ENCODE measurements at regions not wholly inside any gene's neighbourhood (a gene's known extent, or its start where the extent isn't known, plus 50 kb on each side); places are given as distances from the start of the nearest gene placed in this dataset.
"Not testable (repeated sequence)": the region's sequence is repeated elsewhere in the genome, so short reads cannot be mapped to it uniquely, and the experiment has no call there.

GRCh38 chr1:188599313-188599712, 1770.6 kb downstream of the PLA2G4A start:
- FAIRE-seq (no peak), DNase-seq (ENCODE audit: insufficient read length, low spot score) (no peak)
- TF ChIP-seq CTCF (IDR thresholded peaks at IDR 0.05; ENCODE audit: insufficient read depth, missing control alignments), result no peak

GRCh38 chr1:188611432-188611831, 1782.7 kb downstream of the PLA2G4A start:
- DNase-seq (ENCODE audit: insufficient read length, low spot score) (no peak), FAIRE-seq (no peak)
- no peak for TF ChIP-seq CTCF (IDR thresholded peaks at IDR 0.05; ENCODE audit: insufficient read depth, missing control alignments)

GRCh38 chr1:188615321-188615720, 1786.6 kb downstream of the PLA2G4A start:
- no peak for TF ChIP-seq CTCF (IDR thresholded peaks at IDR 0.05; ENCODE audit: insufficient read depth, missing control alignments)
- DNase-seq (ENCODE audit: insufficient read length, low spot score) (no peak), FAIRE-seq (no peak)

- DNase-seq (ENCODE audit: insufficient read length, low spot score) (no peak), FAIRE-seq (no peak)
- TF ChIP-seq CTCF (IDR thresholded peaks at IDR 0.05; ENCODE audit: insufficient read depth, missing control alignments), result no peak
Measured at GRCh38 chr1:188620236-188620635, 1791.5 kb downstream of the PLA2G4A start.

GRCh38 chr1:188641566-188642211, 1812.9 kb downstream of the PLA2G4A start:
- no peak for TF ChIP-seq CTCF (IDR thresholded peaks at IDR 0.05; ENCODE audit: insufficient read depth, missing control alignments)
- DNase-seq (ENCODE audit: insufficient read length, low spot score) (no peak), FAIRE-seq (no peak)

- FAIRE-seq, result no peak
- DNase-seq (ENCODE audit: insufficient read length, low spot score), result no peak
- TF ChIP-seq CTCF (IDR thresholded peaks at IDR 0.05; ENCODE audit: insufficient read depth, missing control alignments), result no peak
Measured at GRCh38 chr1:188642704-188643103, 1814.0 kb downstream of the PLA2G4A start.

- DNase-seq (ENCODE audit: insufficient read length, low spot score) (no peak), FAIRE-seq (peak; percentile 63)
- no peak for TF ChIP-seq CTCF (IDR thresholded peaks at IDR 0.05; ENCODE audit: insufficient read depth, missing control alignments)
Measured at GRCh38 chr1:188652678-188653077, 1823.9 kb downstream of the PLA2G4A start.

GRCh38 chr1:188655966-188656365, 1821.7 kb downstream of the BRINP3 start:
- not testable (repeated sequence) for DNase-seq (ENCODE audit: insufficient read length, low spot score); FAIRE-seq

All from D721Med (cell line).